OCI-LY3 (cell line): ENCODE measurements at regions not wholly inside any gene's neighbourhood (a gene's known extent, or its start where the extent isn't known, plus 50 kb on each side); places are given as distances from the start of the nearest gene placed in this dataset.

ENCODE experiments used
- H2AFZ ChIP-seq: fragments of 200-600, 300-600 bp; shearing (Covaris generic); 2 replicates; pipeline ENCODE4 v1.6.0; 2014; ENCODE audit warnings: antibody characterized with exemption, low read depth, low read length
- H3K27ac ChIP-seq: fragments of 200-600, 300-600 bp; sonication (generic); 2 replicates; pipeline ENCODE4 v1.5.1; 2014; ENCODE audit warnings: mild to moderate bottlenecking, low read length, moderate library complexity, mixed read lengths
- H3K27me3 ChIP-seq: fragments of 200-600, 300-600 bp; sonication (generic); 2 replicates; pipeline ENCODE4 v1.6.1; 2014; ENCODE audit warnings: low read depth, low read length, mixed read lengths
- H3K36me3 ChIP-seq: fragments of 200-600, 300-600 bp; sonication (generic); replicated peaks from 2 replicates; pipeline ENCODE3; 2014; ENCODE audit warnings: low read depth, low read length, mixed read lengths
- H3K4me1 ChIP-seq: fragments of 300-600, 200-600 bp; sonication (generic); 2 replicates; pipeline ENCODE4 v1.6.1; 2014; ENCODE audit warnings: low read length, mixed read lengths
- H3K4me2 ChIP-seq: fragments of 200-600, 300-600 bp; sonication (generic); 2 replicates; pipeline ENCODE4 v1.6.1; 2014; ENCODE audit warnings: low read length, mixed read lengths
- H3K4me3 ChIP-seq: fragments of 300-600, 200-600 bp; sonication (generic); 2 replicates; pipeline ENCODE4 v1.5.1; 2014; ENCODE audit warnings: antibody characterized with exemption, mild to moderate bottlenecking, low read length, moderate library complexity
- H3K79me2 ChIP-seq: fragments of 300-600, 200-600 bp; shearing (Covaris generic); 2 replicates; pipeline ENCODE4 v1.6.1; 2014; ENCODE audit warnings: mild to moderate bottlenecking, low read length, mixed read lengths
- H3K9ac ChIP-seq: fragments of 300-600, 200-600 bp; shearing (Covaris generic); 2 replicates; pipeline ENCODE4 v1.6.0; 2014; ENCODE audit warnings: mild to moderate bottlenecking, low read length, moderate library complexity
- H3K9me3 ChIP-seq: fragments of 200-600, 300-600 bp; shearing (Covaris generic); 2 replicates; pipeline ENCODE4 v1.6.1; 2014; ENCODE audit warnings: low read length, mixed read lengths; ENCODE audit not compliant: insufficient read depth
- H4K20me1 ChIP-seq: fragments of 200-600, 300-600 bp; sonication (generic); 2 replicates; pipeline ENCODE4 v1.6.1; 2016; ENCODE audit warnings: low read length, mixed read lengths; ENCODE audit not compliant: insufficient read depth
- CTCF ChIP-seq: fragments of 200-600, 300-600 bp; sonication (generic); IDR thresholded peaks from 2 replicates; pipeline ENCODE4 v1.5.1; 2014; ENCODE audit warnings: antibody characterized with exemption, low read length, low read depth
- EZH2phosphoT487 ChIP-seq: fragments of 200-600 bp; shearing (Covaris generic); IDR thresholded peaks from 2 replicates; pipeline ENCODE4 v1.6.1; 2018; ENCODE audit warnings: antibody characterized with exemption, mixed run types, low read depth

DNA sequence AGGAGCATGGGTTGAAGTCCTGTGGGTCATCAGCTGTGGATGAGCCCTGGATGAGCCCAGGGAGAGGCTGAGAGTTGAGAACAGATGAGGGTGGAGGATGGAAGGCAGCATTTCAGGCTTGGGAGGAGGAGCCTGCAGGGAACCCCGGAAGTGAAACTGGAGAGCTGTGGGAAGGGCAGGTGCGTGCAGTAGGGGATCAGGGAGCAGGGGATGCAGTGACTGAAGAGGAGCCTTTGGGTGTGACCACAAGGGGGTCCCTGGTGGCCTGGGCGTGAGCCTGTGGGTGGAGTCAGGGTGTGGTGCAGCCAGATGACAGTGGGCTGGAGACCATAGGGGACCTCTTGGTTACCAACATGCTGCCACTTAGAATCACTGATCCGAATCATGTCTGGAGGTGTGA, 115.5 kb downstream of the PAPOLA start:
- no peak overlapping the region for H3K27ac ChIP-seq
- H2AFZ ChIP-seq, result no peak overlapping the region
- H3K4me1 ChIP-seq, result peaks cover 4% of the 10 kb centered on the region; the same call in 1 of the 2 replicates
- no peak overlapping the region for H3K4me3 ChIP-seq
- no peaks in the 10 kb centered on the region for H3K79me2 ChIP-seq
- H3K4me2 ChIP-seq, result peak overlapping the region; percentile 14
- H3K9me3 ChIP-seq, result no peaks in the 10 kb centered on the region
- TF ChIP-seq CTCF (no peak), EZH2phosphoT487 (no peak)
- H4K20me1 ChIP-seq, result no peaks in the 10 kb centered on the region
- H3K36me3 ChIP-seq, result no peaks in the 10 kb centered on the region
- H3K27me3 ChIP-seq, result peaks cover 8% of the 10 kb centered on the region; the same call in 1 of the 2 replicates
- H3K9ac ChIP-seq, result no peak overlapping the region

- H3K4me2 ChIP-seq, result no peak overlapping the region
- H3K9me3 ChIP-seq, result no peaks in the 10 kb centered on the region
- H3K36me3 ChIP-seq, result no peaks in the 10 kb centered on the region
- H3K27ac ChIP-seq, result no peak overlapping the region
- H2AFZ ChIP-seq, result no peak overlapping the region
- H4K20me1 ChIP-seq, result no peaks in the 10 kb centered on the region
- TF ChIP-seq EZH2phosphoT487 (no peak), CTCF (no peak)
- 0 out of 2 replicates have a peak, but pooled peaks cover 12% of the 10 kb centered on the region for H3K27me3 ChIP-seq
- H3K9ac ChIP-seq, result no peak overlapping the region
- H3K4me1 ChIP-seq, result no peaks in the 10 kb centered on the region
- no peaks in the 10 kb centered on the region for H3K79me2 ChIP-seq
- no peak overlapping the region for H3K4me3 ChIP-seq
Observed at GRCh38 chr14:96622926-96623325, 120.7 kb downstream of the PAPOLA start.

- no peak overlapping the region for H2AFZ ChIP-seq
- no peaks in the 10 kb centered on the region for H3K9me3 ChIP-seq
- H3K27me3 ChIP-seq, result 0 out of 2 replicates have a peak, but pooled peaks cover 12% of the 10 kb centered on the region
- no peaks in the 10 kb centered on the region for H3K79me2 ChIP-seq
- no peak overlapping the region for H3K27ac ChIP-seq
- H3K4me2 ChIP-seq, result no peak overlapping the region
- no peak overlapping the region for H3K9ac ChIP-seq
- H3K4me3 ChIP-seq, result no peak overlapping the region
- H3K36me3 ChIP-seq, result no peaks in the 10 kb centered on the region
- TF ChIP-seq EZH2phosphoT487, result no peak
- no peak for TF ChIP-seq CTCF
- H3K4me1 ChIP-seq, result no peaks in the 10 kb centered on the region
- H4K20me1 ChIP-seq, result no peaks in the 10 kb centered on the region
Observed at GRCh38 chr14:96623676-96624484, 121.7 kb downstream of the PAPOLA start.

DNA sequence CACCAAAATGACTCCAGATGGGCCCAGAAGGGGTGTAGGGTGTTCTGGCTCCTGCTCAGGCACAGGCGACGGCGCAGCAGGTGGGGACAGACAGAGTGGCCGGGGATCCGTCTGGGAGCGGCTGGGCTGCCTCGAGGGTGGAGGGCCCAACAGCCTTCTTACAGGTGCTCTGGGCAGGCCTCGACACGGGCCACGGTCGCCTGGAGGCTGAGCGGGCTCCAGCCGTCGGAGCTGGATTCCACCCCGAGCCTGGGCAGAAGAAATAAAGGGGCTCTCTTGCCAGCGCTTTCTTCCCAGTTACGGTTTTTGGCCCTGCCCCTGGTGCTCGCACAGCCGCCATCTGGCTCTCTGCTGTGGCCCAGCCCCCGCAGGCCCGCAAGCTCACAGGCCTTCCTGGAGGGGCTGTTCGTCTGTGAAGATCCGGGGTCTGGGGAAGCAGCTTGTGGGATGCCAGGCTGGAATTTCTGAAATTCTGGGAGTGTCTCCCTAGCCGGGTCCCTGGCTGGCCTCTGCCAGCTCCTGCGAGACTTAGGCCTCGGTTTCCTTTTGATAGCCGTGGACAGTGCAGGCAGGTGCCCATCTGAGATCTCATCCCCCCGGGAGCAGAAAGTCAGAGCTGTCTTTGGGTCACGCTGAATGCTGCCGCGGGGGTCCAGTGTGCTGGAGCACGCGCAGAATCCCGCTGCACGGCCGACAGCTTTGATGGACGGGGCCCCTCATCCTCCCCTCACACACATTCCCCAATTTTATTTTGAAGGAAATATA, 122.7 kb downstream of the PAPOLA start:
- TF ChIP-seq CTCF, result no peak
- no peak for TF ChIP-seq EZH2phosphoT487
- Histone ChIP-seq H4K20me1 (no peaks in the 10 kb centered on the region), H3K27me3 (0 out of 2 replicates have a peak, but pooled peaks cover 12% of the 10 kb centered on the region), H3K36me3 (no peaks in the 10 kb centered on the region), H3K9me3 (no peaks in the 10 kb centered on the region), H3K9ac (no peak overlapping the region), H2AFZ (no peak overlapping the region), H3K4me2 (no peak overlapping the region), H3K4me3 (no peak overlapping the region), H3K4me1 (no peaks in the 10 kb centered on the region), H3K27ac (no peak overlapping the region), H3K79me2 (no peaks in the 10 kb centered on the region)
